T-helper 2 cell treated with Interferon-gamma antibody and Interleukin-4, amounts not matched to agents 5 μg/mL and 100 μg/mL, for 36 hours (primary cell): ENCODE measurements at regions not wholly inside any gene's neighbourhood (a gene's known extent, or its start where the extent isn't known, plus 50 kb on each side); places are given as distances from the start of the nearest gene placed in this dataset.
"Not testable (repeated sequence)": the region's sequence is repeated elsewhere in the genome, so short reads cannot be mapped to it uniquely, and the experiment has no call there.

Source experiments
- DNase-seq: peaks from one replicate; pipeline ENCODE4 v3.0.0; 2021; ENCODE audit warnings: low spot score
- H3K27ac Mint-ChIP-seq: one replicate; pipeline ENCODE4 v1.8.0; 2021; ENCODE audit warnings: mild to moderate bottlenecking, mixed read lengths
- H3K27me3 Mint-ChIP-seq: one replicate; pipeline ENCODE4 v1.8.0; 2021; ENCODE audit warnings: low read depth, mixed read lengths
- H3K36me3 Mint-ChIP-seq: one replicate; pipeline ENCODE4 v1.8.0; 2021; ENCODE audit warnings: low read depth, mixed read lengths
- H3K4me1 Mint-ChIP-seq: one replicate; pipeline ENCODE4 v1.8.0; 2021; ENCODE audit warnings: low read depth, mixed read lengths
- H3K4me3 Mint-ChIP-seq: one replicate; pipeline ENCODE4 v1.8.0; 2022; ENCODE audit warnings: mild to moderate bottlenecking, moderate library complexity, mixed read lengths
- H3K9me3 Mint-ChIP-seq: one replicate; pipeline ENCODE4 v1.8.0; 2021; ENCODE audit warnings: mixed read lengths

- H3K27ac Mint-ChIP-seq, DNase-seq, H3K4me1 Mint-ChIP-seq, H3K9me3 Mint-ChIP-seq, H3K36me3 Mint-ChIP-seq, H3K4me3 Mint-ChIP-seq, H3K27me3 Mint-ChIP-seq: not testable (repeated sequence)
These were observed 182.5 kb upstream of the FAM20C start for GRCh38 chr7:9919-10318.

- H3K36me3 Mint-ChIP-seq, H3K9me3 Mint-ChIP-seq, DNase-seq, H3K4me1 Mint-ChIP-seq, H3K4me3 Mint-ChIP-seq, H3K27me3 Mint-ChIP-seq, H3K27ac Mint-ChIP-seq: not testable (repeated sequence)
These were observed 159.6 kb upstream of the FAM20C start for GRCh38 chr7:32565-33280.

- H3K4me3 Mint-ChIP-seq, H3K4me1 Mint-ChIP-seq, DNase-seq, H3K9me3 Mint-ChIP-seq, H3K27me3 Mint-ChIP-seq, H3K36me3 Mint-ChIP-seq, H3K27ac Mint-ChIP-seq: not testable (repeated sequence)
These were observed 157.2 kb upstream of the FAM20C start for GRCh38 chr7:35121-35541.

- H3K9me3 Mint-ChIP-seq, H3K36me3 Mint-ChIP-seq, H3K4me1 Mint-ChIP-seq, H3K27me3 Mint-ChIP-seq, H3K27ac Mint-ChIP-seq, H3K4me3 Mint-ChIP-seq, DNase-seq: not testable (repeated sequence)
These were observed 155.8 kb upstream of the FAM20C start for GRCh38 chr7:36539-36938.

- not testable (repeated sequence) for H3K27ac Mint-ChIP-seq, H3K9me3 Mint-ChIP-seq, H3K4me1 Mint-ChIP-seq, H3K27me3 Mint-ChIP-seq, H3K36me3 Mint-ChIP-seq, H3K4me3 Mint-ChIP-seq
- DNase-seq, result peak; percentile 1
These were observed 154.7 kb upstream of the FAM20C start for GRCh38 chr7:37656-38055.

- H3K4me1 Mint-ChIP-seq, DNase-seq, H3K27me3 Mint-ChIP-seq, H3K27ac Mint-ChIP-seq, H3K36me3 Mint-ChIP-seq, H3K9me3 Mint-ChIP-seq, H3K4me3 Mint-ChIP-seq: not testable (repeated sequence)
These were observed 153.9 kb upstream of the FAM20C start for GRCh38 chr7:38444-38843.

GRCh38 chr7:39984-40740 is 152.2 kb upstream of the FAM20C start:
- H3K9me3 Mint-ChIP-seq, H3K27me3 Mint-ChIP-seq, H3K36me3 Mint-ChIP-seq, H3K27ac Mint-ChIP-seq, H3K4me3 Mint-ChIP-seq, H3K4me1 Mint-ChIP-seq: not testable (repeated sequence)
- DNase-seq, result peak; percentile 2

- Mint-ChIP-seq H3K9me3 (no peaks in the 10 kb centered on the region), H3K4me3 (no peak overlapping the region), H3K27me3 (peaks cover 2% of the 10 kb centered on the region), H3K4me1 (no peaks in the 10 kb centered on the region), H3K27ac (no peak overlapping the region), H3K36me3 (no peaks in the 10 kb centered on the region)
- peak; percentile 3 for DNase-seq
These were observed 151.3 kb upstream of the FAM20C start for GRCh38 chr7:40799-41750.

- Mint-ChIP-seq H3K27me3 (peaks cover 2% of the 10 kb centered on the region), H3K4me1 (no peaks in the 10 kb centered on the region), H3K4me3 (no peak overlapping the region), H3K9me3 (no peaks in the 10 kb centered on the region), H3K36me3 (no peaks in the 10 kb centered on the region), H3K27ac (no peak overlapping the region)
- peak; percentile 3 for DNase-seq
These were observed 150.3 kb upstream of the FAM20C start for GRCh38 chr7:41917-42565.

- DNase-seq, result peak; percentile 2
- no peaks in the 10 kb centered on the region for H3K9me3 Mint-ChIP-seq
These were observed 148.4 kb upstream of the FAM20C start for GRCh38 chr7:43791-44540.

GRCh38 chr7:44541-44896 is 147.9 kb upstream of the FAM20C start:
- no peaks in the 10 kb centered on the region for H3K9me3 Mint-ChIP-seq
- H3K27ac Mint-ChIP-seq, result no peak overlapping the region
- peaks cover 2% of the 10 kb centered on the region for H3K27me3 Mint-ChIP-seq
- no peaks in the 10 kb centered on the region for H3K4me1 Mint-ChIP-seq
- no peak overlapping the region for H3K4me3 Mint-ChIP-seq
- peak; percentile 2 for DNase-seq
- H3K36me3 Mint-ChIP-seq, result no peaks in the 10 kb centered on the region

More at GRCh38 chr7:43791-44540, 148.4 kb upstream of the FAM20C start:
- Mint-ChIP-seq H3K4me3 (no peak overlapping the region), H3K27ac (no peak overlapping the region), H3K36me3 (no peaks in the 10 kb centered on the region), H3K4me1 (no peaks in the 10 kb centered on the region), H3K27me3 (peaks cover 2% of the 10 kb centered on the region)

GRCh38 chr7:45106-46090 is 147.0 kb upstream of the FAM20C start:
- DNase-seq, result peak; percentile 4
- Mint-ChIP-seq H3K9me3 (no peaks in the 10 kb centered on the region), H3K4me3 (no peak overlapping the region), H3K27me3 (peaks cover 2% of the 10 kb centered on the region), H3K27ac (no peak overlapping the region), H3K36me3 (no peaks in the 10 kb centered on the region), H3K4me1 (no peaks in the 10 kb centered on the region)
